ENCODE measurements at regions not wholly inside any gene's neighbourhood (a gene's known extent, or its start where the extent isn't known, plus 50 kb on each side); places are given as distances from the start of the nearest gene placed in this dataset.

GRCh38 chr19:29096896-29097295 lies 116.1 kb downstream of the UQCRFS1 start:
- DNase-seq (ENCODE audit: low read depth): no peak

GRCh38 chr19:29093553-29093908 lies 119.4 kb downstream of the UQCRFS1 start:
- DNase-seq (ENCODE audit: low read depth): no peak

GRCh38 chr19:29092712-29093552 lies 120.0 kb downstream of the UQCRFS1 start:
- DNase-seq (ENCODE audit: low read depth): no peak

- no peak for DNase-seq (ENCODE audit: low read depth)
Measured at GRCh38 chr19:29090783-29091526, 122.0 kb downstream of the UQCRFS1 start.

- no peak for DNase-seq (ENCODE audit: low read depth)
Measured at GRCh38 chr19:29089315-29089870, 123.6 kb downstream of the UQCRFS1 start.

- no peak for DNase-seq (ENCODE audit: low read depth)
Measured at GRCh38 chr19:29088761-29089160, 124.2 kb downstream of the UQCRFS1 start.

- no peak for DNase-seq (ENCODE audit: low read depth)
Measured at GRCh38 chr19:29086646-29087045, 126.3 kb downstream of the UQCRFS1 start.

- DNase-seq (ENCODE audit: low read depth): no peak
Measured at GRCh38 chr19:29086182-29086581, 126.8 kb downstream of the UQCRFS1 start.

- DNase-seq (ENCODE audit: low read depth): no peak
Measured at GRCh38 chr19:29085630-29086029, 127.3 kb downstream of the UQCRFS1 start.

GRCh38 chr19:29085206-29085605 lies 127.7 kb downstream of the UQCRFS1 start:
- DNase-seq (ENCODE audit: low read depth): no peak

GRCh38 chr19:29084266-29084665 lies 128.7 kb downstream of the UQCRFS1 start:
- DNase-seq (ENCODE audit: low read depth): no peak

- DNase-seq (ENCODE audit: low read depth): no peak
Measured at GRCh38 chr19:29083863-29084262, 129.1 kb downstream of the UQCRFS1 start.

GRCh38 chr19:29079356-29080032 lies 133.5 kb downstream of the UQCRFS1 start:
- no peak for DNase-seq (ENCODE audit: low read depth)

GRCh38 chr19:29076963-29077362 lies 136.0 kb downstream of the UQCRFS1 start:
- no peak for DNase-seq (ENCODE audit: low read depth)

GRCh38 chr19:29076161-29076560 lies 136.8 kb downstream of the UQCRFS1 start:
- no peak for DNase-seq (ENCODE audit: low read depth)

GRCh38 chr19:29075149-29075548 lies 137.8 kb downstream of the UQCRFS1 start:
- no peak for DNase-seq (ENCODE audit: low read depth)

- no peak for DNase-seq (ENCODE audit: low read depth)
Measured at GRCh38 chr19:29074579-29074978, 138.4 kb downstream of the UQCRFS1 start.

GRCh38 chr19:29067831-29068230 lies 145.1 kb downstream of the UQCRFS1 start:
- no peak for DNase-seq (ENCODE audit: low read depth)

- no peak for DNase-seq (ENCODE audit: low read depth)
Measured at GRCh38 chr19:29062475-29063435, 150.2 kb downstream of the UQCRFS1 start.

- DNase-seq (ENCODE audit: low read depth): no peak
Measured at GRCh38 chr19:29060813-29061364, 152.1 kb downstream of the UQCRFS1 start.

- DNase-seq (ENCODE audit: low read depth): no peak
Measured at GRCh38 chr19:29056535-29056934, 156.4 kb downstream of the UQCRFS1 start.

Measured in stimulated activated CD8-positive, alpha-beta memory T cell treated with anti-CD3 and anti-CD28 coated beads, Interleukin-12 subunit alpha, Interleukin-12 subunit beta, amount 100 ng/mL, for 1 hour (primary cell).